ENCODE measurements at regions not wholly inside any gene's neighbourhood (a gene's known extent, or its start where the extent isn't known, plus 50 kb on each side); places are given as distances from the start of the nearest gene placed in this dataset.
A peak's percentile ranks its signal among the peaks of the same experiment; 100 is the strongest.

DNA sequence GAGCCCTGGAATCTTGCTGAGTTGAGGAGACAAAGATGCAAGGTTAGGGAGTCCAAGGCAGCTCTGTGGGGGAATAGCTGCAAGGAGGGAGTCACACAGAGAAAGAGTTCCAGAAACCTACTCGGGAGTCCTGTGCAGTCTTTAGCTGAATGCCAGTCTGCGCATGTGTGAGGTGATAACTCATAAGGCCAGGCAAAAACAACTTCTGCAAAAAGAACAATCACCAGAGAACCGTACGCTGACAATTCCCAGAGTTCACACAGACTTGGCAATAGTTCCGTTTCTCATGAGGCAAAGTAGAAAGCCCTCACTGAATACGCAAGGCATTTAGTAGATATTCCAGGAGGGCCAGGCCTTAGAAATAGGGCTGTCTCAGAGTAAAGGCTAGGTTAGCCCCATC, 135.2 kb upstream of the TAB2 start:
- ATAC-seq (no peak), DNase-seq (no peak)
- Mint-ChIP-seq H3K36me3 (ENCODE audit: low read depth) (peaks cover 2% of the 10 kb centered on the region), H3K4me1 (no peaks in the 10 kb centered on the region), H3K27ac (no peak overlapping the region), H3K9me3 (peaks cover 14% of the 10 kb centered on the region), H3K4me3 (no peak overlapping the region), H3K27me3 (no peaks in the 10 kb centered on the region)

DNA sequence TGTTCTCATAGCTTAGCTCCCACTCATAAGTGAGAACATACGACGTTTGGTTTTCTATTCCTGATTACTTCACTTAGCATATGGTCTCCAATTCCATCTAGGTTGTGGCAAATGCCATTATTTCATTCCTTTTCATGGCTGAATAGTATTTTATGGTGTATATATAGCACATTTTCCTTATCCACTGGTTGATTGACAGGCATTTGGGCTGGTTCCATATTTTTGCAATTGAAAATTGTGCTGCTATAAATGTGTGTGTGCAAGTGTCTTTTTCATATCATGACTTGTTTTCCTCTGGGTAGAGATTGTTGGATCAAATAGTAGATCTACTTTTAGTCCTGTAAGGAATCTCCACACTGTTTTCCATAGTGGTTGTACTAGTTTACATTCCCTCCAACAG, 133.0 kb upstream of the TAB2 start:
- H3K36me3 Mint-ChIP-seq (ENCODE audit: low read depth): peaks cover 11% of the 10 kb centered on the region
- no peak for ATAC-seq

DNA sequence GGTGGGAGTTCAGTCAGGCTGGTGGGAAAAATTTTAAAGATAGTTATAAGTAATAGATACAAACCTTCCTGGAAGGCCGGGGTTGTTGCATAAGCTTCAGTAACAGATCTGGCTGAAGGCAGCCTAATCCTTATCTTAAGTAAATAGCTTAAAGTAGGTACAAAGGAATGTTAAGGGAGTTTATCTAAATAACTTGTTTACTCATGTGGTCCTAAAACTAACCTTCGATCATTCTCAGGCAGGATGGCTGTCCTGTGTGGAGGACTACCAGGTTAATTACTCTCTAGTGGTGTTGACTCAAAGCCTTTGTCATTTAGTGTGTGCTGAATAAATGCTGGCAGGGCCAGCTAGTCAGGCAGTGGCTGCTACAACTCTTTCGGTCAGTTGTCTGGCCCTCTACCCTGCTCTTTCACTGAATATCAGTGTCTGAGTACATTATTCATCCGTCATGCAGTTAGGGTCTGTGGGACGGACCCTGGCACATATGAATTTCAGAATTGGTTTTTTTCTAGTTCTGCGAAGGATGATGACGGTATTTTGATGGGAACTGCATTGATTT, 131.6 kb upstream of the TAB2 start:
- Mint-ChIP-seq H3K9me3 (peaks cover 39% of the 10 kb centered on the region), H3K27ac (no peak overlapping the region), H3K4me3 (no peak overlapping the region), H3K27me3 (no peaks in the 10 kb centered on the region), H3K36me3 (ENCODE audit: low read depth) (peaks cover 11% of the 10 kb centered on the region), H3K4me1 (peaks cover 13% of the 10 kb centered on the region)
- ATAC-seq (no peak), DNase-seq (no peak)

More for the DNA sequence above, 133.0 kb upstream of the TAB2 start:
- Mint-ChIP-seq H3K4me1 (peaks cover 3% of the 10 kb centered on the region), H3K9me3 (peaks cover 36% of the 10 kb centered on the region), H3K27ac (no peak overlapping the region), H3K27me3 (no peaks in the 10 kb centered on the region), H3K4me3 (no peak overlapping the region)
- no peak for DNase-seq

DNA sequence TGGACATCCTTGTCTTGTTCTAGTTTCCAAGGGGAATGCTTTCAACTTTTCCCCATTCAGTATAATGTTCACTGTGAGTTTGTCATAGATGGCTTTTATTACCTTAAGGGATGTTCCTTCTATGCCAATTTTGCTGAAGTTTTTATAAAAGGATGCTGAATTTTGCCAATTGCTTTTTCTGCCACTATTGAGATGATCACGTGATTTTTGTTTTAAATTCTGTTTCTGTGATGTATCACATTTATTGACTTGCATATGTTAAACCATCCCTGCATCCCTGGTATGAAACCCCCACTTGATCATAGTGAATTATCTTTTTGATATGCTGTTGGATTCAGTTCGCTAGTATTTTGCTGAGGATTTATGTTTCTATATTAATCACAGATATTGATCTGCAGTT, 130.6 kb upstream of the TAB2 start:
- peaks cover 11% of the 10 kb centered on the region for H3K36me3 Mint-ChIP-seq (ENCODE audit: low read depth)
- H3K27ac Mint-ChIP-seq: no peak overlapping the region
- peaks cover 39% of the 10 kb centered on the region for H3K9me3 Mint-ChIP-seq

DNA sequence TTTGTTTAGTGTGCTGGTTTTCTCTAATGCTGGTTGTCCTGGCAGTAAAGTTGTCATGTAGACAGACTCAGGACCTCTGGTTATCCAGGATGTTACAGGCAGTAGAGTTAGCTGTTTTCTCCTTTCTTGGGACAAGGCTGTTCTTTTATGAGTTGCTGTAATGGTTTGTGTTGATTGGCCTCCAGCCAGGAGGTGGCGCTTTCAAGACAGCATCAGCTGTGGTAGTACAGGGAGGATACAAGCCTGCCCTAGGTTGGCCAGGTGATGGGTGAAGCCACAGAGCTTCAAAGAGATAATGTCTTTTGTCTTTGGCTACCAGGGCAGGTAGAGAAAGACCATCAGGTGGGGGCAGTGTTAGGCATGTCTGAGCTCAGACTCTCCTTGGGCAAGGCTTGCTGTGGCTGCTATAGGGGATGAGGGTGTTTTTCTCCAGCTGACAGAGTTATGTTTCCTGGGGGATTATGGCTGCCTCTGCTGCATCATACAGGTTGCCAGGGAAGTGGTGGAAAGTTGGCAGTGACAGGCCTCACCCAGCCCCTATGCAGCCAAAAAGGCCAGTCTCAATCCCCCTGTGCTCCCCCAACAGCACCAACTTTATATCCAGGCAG, 127.2 kb upstream of the TAB2 start:
- ATAC-seq (peak; percentile 82), DNase-seq (peak; percentile 68)
- peak overlapping the region; percentile 25 for H3K27ac Mint-ChIP-seq
- H3K9me3 Mint-ChIP-seq: peaks cover 31% of the 10 kb centered on the region
- no peak overlapping the region for H3K4me3 Mint-ChIP-seq
- no peaks in the 10 kb centered on the region for H3K27me3 Mint-ChIP-seq
- peaks cover 24% of the 10 kb centered on the region for H3K4me1 Mint-ChIP-seq
- H3K36me3 Mint-ChIP-seq (ENCODE audit: low read depth): peaks cover 11% of the 10 kb centered on the region

More for the DNA sequence above, 130.6 kb upstream of the TAB2 start:
- peaks cover 21% of the 10 kb centered on the region for H3K4me1 Mint-ChIP-seq
- H3K27me3 Mint-ChIP-seq: no peaks in the 10 kb centered on the region
- DNase-seq (no peak), ATAC-seq (no peak)
- no peak overlapping the region for H3K4me3 Mint-ChIP-seq

DNA sequence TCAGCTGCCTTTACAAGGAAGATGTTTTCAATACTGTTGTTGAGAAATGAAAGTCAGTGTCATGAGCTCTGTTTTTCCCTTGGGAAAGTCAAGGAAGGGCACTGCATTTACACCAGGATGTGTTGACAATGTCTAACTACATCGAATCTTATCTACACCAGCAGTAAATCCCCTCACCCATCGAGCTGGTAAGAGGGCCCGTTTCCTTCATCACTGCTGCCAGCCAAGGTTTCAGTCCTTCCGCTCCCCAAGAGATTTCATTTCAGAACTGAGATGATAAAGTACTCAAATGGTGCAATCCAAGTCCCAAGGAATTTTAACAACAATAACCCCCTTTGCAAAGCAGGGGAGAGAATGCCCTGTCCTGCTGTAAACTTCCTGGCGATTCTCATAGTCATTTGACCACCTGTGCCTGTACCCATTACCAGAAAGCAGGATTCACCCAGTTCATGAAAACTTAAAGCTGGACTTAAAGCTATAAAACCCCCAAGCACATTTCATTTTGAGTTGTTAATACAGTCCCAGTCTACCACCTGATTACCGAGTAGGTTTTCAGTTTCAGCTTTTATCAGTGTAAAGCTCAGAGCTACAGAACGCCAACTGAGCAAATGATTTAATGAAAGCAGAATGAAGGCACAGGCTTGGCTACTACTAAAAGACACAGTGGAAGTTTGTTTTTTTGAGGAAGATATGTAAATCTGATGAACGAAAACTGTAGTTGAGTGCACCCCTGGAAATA, 122.5 kb upstream of the TAB2 start:
- peaks cover 27% of the 10 kb centered on the region for H3K9me3 Mint-ChIP-seq
- H3K4me3 Mint-ChIP-seq: no peak overlapping the region
- peaks cover 19% of the 10 kb centered on the region for H3K4me1 Mint-ChIP-seq
- no peak for DNase-seq
- H3K27ac Mint-ChIP-seq: peak overlapping the region; percentile 13
- no peaks in the 10 kb centered on the region for H3K27me3 Mint-ChIP-seq
- no peak for ATAC-seq
- H3K36me3 Mint-ChIP-seq (ENCODE audit: low read depth): peaks cover 4% of the 10 kb centered on the region

DNA sequence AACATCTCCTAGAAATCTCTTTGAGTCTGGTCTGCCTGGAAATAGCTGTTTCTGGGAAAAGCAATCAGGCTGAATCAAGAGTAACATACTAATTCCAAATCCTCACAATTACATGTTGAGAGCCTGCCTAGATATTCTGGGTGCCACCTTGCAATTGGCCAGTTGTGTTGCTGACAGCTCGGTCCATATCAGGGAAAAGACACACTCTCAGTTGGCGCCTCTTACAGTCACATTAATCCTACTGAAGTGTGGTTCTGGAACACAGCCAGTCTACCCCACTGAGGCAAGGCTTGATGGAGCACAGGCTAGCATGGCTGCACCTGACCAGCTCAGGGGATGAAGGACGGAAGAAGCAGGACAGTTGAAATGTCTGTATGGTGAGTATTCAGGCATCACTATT, 121.4 kb upstream of the TAB2 start:
- no peak overlapping the region for H3K4me3 Mint-ChIP-seq
- peaks cover 4% of the 10 kb centered on the region for H3K36me3 Mint-ChIP-seq (ENCODE audit: low read depth)
- no peak for DNase-seq
- H3K27ac Mint-ChIP-seq: no peak overlapping the region
- H3K9me3 Mint-ChIP-seq: peaks cover 27% of the 10 kb centered on the region
- H3K27me3 Mint-ChIP-seq: no peaks in the 10 kb centered on the region
- ATAC-seq: no peak
- peaks cover 11% of the 10 kb centered on the region for H3K4me1 Mint-ChIP-seq

DNA sequence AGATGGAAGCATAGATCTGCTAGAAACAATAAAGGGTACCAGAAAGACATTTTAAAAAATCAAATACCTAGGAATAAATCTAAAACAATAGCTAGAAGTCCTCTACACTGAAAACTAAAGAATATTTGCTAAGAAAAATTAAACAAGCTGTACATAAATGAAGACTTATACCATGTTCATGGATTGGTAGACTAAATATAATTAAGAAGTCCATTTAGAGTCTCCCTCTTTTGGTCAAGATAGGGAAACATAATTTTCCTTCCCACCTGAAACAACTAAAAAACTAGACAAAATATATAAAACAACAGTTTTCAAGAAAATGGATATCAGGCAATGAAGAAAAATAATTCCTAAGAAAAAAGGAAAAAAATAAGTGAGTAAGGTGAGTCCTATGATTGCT, 120.0 kb upstream of the TAB2 start:
- Mint-ChIP-seq H3K27ac (no peak overlapping the region), H3K4me1 (peaks cover 6% of the 10 kb centered on the region), H3K36me3 (ENCODE audit: low read depth) (peaks cover 4% of the 10 kb centered on the region), H3K27me3 (no peaks in the 10 kb centered on the region), H3K4me3 (no peak overlapping the region), H3K9me3 (peaks cover 31% of the 10 kb centered on the region)
- no peak for DNase-seq
- no peak for ATAC-seq

DNA sequence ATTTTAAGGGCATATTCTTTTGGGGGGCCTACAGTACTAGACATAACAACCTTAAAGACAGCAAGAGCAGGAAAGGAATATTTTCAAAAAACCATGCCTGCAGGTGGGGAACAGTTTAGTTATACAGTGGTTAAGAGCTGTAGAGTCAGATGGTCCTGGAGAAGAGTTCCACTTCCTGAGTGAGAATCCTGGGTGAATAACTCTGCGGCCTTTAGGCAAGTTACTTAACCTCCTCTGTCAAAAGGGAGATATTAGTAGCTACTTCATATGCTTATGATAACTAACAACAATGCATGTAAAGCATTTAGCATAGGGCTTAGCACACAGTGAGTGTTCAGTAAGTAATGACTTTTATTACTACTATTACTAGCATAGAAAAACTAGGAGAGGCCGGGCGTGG, 119.2 kb upstream of the TAB2 start:
- Mint-ChIP-seq H3K27me3 (no peaks in the 10 kb centered on the region), H3K27ac (no peak overlapping the region)
- DNase-seq: no peak

DNA sequence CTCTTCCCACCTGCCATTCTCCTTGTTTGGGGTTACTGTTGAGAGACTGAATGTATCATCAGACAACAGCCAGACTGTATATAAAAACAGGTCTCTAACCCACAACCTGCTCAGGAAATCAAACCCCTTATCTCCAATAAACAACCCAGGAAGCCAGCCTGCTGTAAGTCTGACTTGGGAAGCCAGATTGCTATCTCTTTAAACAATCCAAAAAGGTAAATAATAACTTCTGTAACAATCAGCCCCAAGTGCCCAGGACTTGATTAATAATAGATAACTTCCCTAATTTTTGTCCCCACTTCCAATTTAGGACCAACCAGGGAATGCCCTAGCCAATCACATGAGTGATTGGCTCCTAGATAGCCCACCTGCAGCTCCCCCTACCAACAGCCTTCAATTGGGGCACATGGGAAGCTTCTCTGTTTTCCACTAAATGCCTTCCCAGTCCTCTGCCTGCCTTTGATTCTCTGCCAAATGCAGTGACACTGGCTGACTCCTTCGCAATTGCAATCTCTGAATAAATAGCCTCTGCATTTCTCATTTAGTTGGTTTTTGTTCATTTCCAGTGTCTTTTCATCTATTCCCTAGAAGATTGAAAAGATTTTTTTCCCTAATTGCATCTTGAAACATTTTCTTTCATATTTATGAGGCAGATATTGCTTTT, 117.1 kb upstream of the TAB2 start:
- H3K9me3 Mint-ChIP-seq: peaks cover 31% of the 10 kb centered on the region
- H3K4me1 Mint-ChIP-seq: peaks cover 12% of the 10 kb centered on the region
- no peak overlapping the region for H3K27ac Mint-ChIP-seq
- H3K4me3 Mint-ChIP-seq: no peak overlapping the region
- H3K27me3 Mint-ChIP-seq: no peaks in the 10 kb centered on the region
- DNase-seq (no peak), ATAC-seq (no peak)
- peaks cover 4% of the 10 kb centered on the region for H3K36me3 Mint-ChIP-seq (ENCODE audit: low read depth)

More for the DNA sequence above, 119.2 kb upstream of the TAB2 start:
- ATAC-seq: no peak
- H3K9me3 Mint-ChIP-seq: peaks cover 31% of the 10 kb centered on the region
- H3K4me3 Mint-ChIP-seq: no peak overlapping the region
- H3K4me1 Mint-ChIP-seq: peaks cover 9% of the 10 kb centered on the region
- peaks cover 4% of the 10 kb centered on the region for H3K36me3 Mint-ChIP-seq (ENCODE audit: low read depth)

DNA sequence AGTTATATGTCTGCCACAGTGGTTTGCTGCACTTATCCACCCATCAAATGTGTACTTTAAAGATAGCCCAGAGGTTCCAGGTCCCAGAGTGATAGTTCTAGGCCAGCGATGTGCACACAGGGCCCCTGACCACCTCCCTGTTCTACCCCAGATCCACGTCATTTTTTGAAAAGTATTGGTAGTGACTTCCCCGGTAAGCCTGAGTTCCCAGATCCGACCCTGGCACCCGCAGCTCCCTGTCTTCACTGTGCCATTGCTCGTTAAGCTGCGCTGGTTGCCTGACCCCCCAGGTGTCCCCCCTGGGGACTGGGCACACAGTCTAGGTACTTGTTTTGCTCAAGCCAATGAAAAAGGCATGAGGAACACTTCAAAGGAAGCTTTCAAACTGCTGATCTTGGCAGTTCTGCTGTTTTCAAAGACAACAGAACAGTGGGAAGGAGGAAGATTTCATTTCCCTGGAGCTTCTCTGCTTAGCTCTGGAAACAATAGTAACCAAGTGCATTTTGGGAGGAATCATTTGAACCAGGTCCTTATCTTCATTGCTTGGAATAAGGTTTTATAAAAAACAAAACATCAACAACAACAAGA, 116.3 kb upstream of the TAB2 start:
- Mint-ChIP-seq H3K4me1 (peaks cover 12% of the 10 kb centered on the region), H3K9me3 (peaks cover 31% of the 10 kb centered on the region), H3K27me3 (no peaks in the 10 kb centered on the region), H3K36me3 (ENCODE audit: low read depth) (peaks cover 4% of the 10 kb centered on the region), H3K4me3 (no peak overlapping the region), H3K27ac (no peak overlapping the region)
- no peak for ATAC-seq
- DNase-seq: no peak

DNA sequence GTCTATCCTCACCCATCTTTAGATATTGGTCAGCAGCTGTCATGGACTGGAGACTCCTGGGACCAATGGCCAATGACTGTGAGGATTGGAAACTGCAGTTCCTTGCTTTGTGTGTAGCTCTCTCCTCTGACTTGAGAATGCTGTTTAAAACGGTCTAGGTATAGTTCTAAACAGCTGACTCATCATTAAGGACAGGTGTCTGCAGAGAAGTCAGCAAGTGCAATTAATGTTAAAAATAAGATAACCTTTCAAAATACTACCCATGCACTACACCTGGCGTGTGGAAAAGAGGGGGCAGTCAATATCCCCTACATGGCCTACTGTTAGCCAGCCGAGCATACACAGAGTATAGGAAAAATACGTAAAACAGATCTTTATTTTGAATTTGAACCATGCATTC, 115.4 kb upstream of the TAB2 start:
- no peak for DNase-seq
- Mint-ChIP-seq H3K4me3 (no peak overlapping the region), H3K27me3 (no peaks in the 10 kb centered on the region), H3K27ac (no peak overlapping the region), H3K36me3 (ENCODE audit: low read depth) (no peaks in the 10 kb centered on the region), H3K9me3 (peaks cover 24% of the 10 kb centered on the region), H3K4me1 (peaks cover 12% of the 10 kb centered on the region)
- no peak for ATAC-seq

DNA sequence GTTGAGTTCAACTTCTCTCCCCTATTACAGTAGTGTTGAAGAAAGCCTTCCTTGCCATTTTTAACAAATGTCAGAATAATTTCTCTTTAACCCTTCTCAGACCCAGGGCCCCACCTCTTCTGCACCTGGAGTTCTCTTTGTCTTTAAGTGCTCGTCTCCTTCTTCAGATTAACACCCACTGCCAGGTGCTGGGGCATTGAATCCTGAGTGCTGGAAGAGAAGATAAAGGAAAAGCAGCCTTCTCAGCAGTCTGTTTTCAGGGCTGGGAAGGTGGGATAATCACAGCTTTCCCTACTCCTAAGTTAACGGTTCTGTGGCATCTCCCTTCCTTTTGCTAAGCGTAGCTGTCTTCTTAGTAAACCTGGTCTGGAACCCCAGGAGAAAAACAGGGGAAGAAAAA, 114.6 kb upstream of the TAB2 start:
- no peak overlapping the region for H3K4me3 Mint-ChIP-seq
- H3K9me3 Mint-ChIP-seq: peaks cover 16% of the 10 kb centered on the region
- no peak overlapping the region for H3K27ac Mint-ChIP-seq
- H3K4me1 Mint-ChIP-seq: peaks cover 12% of the 10 kb centered on the region
- no peaks in the 10 kb centered on the region for H3K36me3 Mint-ChIP-seq (ENCODE audit: low read depth)
- ATAC-seq (no peak), DNase-seq (no peak)
- H3K27me3 Mint-ChIP-seq: no peaks in the 10 kb centered on the region

DNA sequence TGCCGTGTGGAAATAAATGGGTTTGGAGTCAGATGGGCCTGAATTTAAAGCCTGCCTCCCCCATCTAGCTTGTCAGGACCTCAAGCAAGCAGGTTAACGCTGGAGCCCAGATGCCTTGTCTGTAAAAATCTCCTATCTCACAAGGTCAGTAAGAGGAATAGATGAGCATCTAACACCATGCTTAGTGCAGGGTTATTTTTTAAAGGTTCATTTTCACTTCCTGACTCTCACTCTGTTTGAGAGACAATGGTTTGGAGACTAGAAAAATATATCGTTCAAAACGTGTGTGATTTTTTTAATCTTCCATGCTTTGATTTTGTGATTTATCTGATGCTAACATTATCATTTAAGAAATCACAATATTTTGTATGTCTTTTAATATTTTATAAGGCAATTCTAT, 114.0 kb upstream of the TAB2 start:
- no peaks in the 10 kb centered on the region for H3K36me3 Mint-ChIP-seq (ENCODE audit: low read depth)
- DNase-seq (no peak), ATAC-seq (no peak)
- peaks cover 13% of the 10 kb centered on the region for H3K9me3 Mint-ChIP-seq
- H3K4me3 Mint-ChIP-seq: no peak overlapping the region
- no peaks in the 10 kb centered on the region for H3K27me3 Mint-ChIP-seq
- H3K4me1 Mint-ChIP-seq: peaks cover 10% of the 10 kb centered on the region
- no peak overlapping the region for H3K27ac Mint-ChIP-seq

Measured in activated naive CD8-positive, alpha-beta T cell treated with anti-CD3 and anti-CD28 coated beads, Interleukin-2, amount 50 U/mL, for 24 hours (primary cell).